ENCODE measurements at regions not wholly inside any gene's neighbourhood (a gene's known extent, or its start where the extent isn't known, plus 50 kb on each side); places are given as distances from the start of the nearest gene placed in this dataset.

- in situ Hi-C loops (cut with HindIII; ENCODE audit: low sequenced_read_pairs) = no loop called here
These were observed 276.5 kb upstream of the CITED2 start for GRCh38 chr6:139650941-139651340.

- in situ Hi-C loops (cut with HindIII; ENCODE audit: low sequenced_read_pairs) = no loop called here
These were observed 275.3 kb upstream of the CITED2 start for GRCh38 chr6:139649732-139650131.

GRCh38 chr6:139649128-139649527 is 274.7 kb upstream of the CITED2 start:
- in situ Hi-C loops (cut with HindIII; ENCODE audit: low sequenced_read_pairs) = no loop called here

DNA sequence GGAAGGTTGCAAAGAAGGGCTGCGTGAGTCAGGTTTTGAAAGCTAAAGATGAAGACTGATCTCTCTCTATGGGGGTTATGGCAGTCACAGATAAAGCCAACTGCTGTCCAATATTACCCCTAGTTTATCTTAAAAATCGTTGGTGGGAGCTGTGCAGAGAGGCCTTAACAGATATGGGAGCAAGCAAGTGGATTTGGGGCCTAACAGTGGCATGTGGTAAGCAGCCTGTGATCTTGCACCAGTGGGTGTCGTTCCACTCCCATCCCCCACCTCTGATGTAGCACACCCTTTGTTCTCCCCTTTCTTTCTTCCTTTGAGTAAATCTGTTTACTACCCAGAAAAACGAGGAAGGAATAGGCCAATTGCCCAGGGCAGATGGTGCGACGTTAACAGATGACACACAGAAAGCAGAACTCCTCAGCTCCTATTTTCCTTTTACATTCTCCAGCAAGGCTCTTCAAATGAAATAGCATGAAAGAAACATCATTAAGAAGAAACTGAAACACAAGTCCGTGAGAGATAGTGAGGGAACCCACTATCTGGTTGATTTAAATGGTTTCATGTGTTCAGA is 274.1 kb upstream of the CITED2 start:
- in situ Hi-C loops (cut with HindIII; ENCODE audit: low sequenced_read_pairs) = no loop called here

GRCh38 chr6:139647841-139648240 is 273.4 kb upstream of the CITED2 start:
- in situ Hi-C loops (cut with HindIII; ENCODE audit: low sequenced_read_pairs) = no loop called here

DNA sequence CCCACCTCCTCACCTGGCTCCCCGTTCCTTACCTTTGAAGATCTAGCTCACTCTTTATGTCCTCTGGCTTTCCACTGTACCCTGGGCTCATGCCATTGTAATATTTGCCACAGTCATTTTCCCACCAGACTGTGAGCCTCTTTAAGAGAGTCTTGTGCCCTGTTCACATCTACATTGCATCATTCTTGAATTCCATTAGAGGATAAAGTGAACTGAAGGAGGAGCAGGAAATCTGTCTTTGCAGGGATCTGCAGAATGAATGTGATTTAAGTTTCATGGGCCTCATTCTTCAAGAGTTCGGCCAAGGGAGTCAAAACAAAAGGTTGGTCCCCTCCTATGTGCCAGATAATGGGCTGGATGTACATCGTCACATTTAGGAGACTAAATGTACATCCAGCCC is 272.6 kb upstream of the CITED2 start:
- in situ Hi-C loops (cut with HindIII; ENCODE audit: low sequenced_read_pairs) = no loop called here

GRCh38 chr6:139644821-139645220 is 270.4 kb upstream of the CITED2 start:
- in situ Hi-C loops (cut with HindIII; ENCODE audit: low sequenced_read_pairs) = no loop called here

- in situ Hi-C loops (cut with HindIII; ENCODE audit: low sequenced_read_pairs) = no loop called here
These were observed 269.5 kb upstream of the CITED2 start for GRCh38 chr6:139643986-139644385.

DNA sequence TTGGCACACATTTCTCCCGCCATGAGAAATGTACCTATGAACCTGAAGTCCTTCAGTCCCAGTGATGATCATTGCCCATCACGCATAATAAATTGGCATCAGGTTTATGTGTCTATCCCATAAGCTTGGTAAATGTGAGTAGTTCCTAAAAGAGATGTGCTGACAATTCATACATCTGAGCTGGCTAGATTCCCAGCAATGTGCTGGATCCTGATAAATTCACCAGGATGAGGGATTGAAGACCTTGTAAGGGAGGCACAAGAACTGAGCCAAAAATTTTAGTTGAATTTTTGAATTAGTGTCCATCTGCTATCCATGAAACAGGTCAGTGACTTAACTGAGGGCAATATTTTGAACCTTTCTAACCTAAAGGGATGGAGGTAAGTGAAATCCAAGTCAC is 267.9 kb upstream of the CITED2 start:
- in situ Hi-C loops (cut with HindIII; ENCODE audit: low sequenced_read_pairs) = no loop called here

GRCh38 chr6:139641376-139641775 is 266.9 kb upstream of the CITED2 start:
- in situ Hi-C loops (cut with HindIII; ENCODE audit: low sequenced_read_pairs) = no loop called here

GRCh38 chr6:139640921-139641320 is 266.5 kb upstream of the CITED2 start:
- in situ Hi-C loops (cut with HindIII; ENCODE audit: low sequenced_read_pairs) = no loop called here

GRCh38 chr6:139640448-139640847 is 266.0 kb upstream of the CITED2 start:
- in situ Hi-C loops (cut with HindIII; ENCODE audit: low sequenced_read_pairs) = no loop called here

- in situ Hi-C loops (cut with HindIII; ENCODE audit: low sequenced_read_pairs) = no loop called here
These were observed 265.1 kb upstream of the CITED2 start for GRCh38 chr6:139639507-139639906.

DNA sequence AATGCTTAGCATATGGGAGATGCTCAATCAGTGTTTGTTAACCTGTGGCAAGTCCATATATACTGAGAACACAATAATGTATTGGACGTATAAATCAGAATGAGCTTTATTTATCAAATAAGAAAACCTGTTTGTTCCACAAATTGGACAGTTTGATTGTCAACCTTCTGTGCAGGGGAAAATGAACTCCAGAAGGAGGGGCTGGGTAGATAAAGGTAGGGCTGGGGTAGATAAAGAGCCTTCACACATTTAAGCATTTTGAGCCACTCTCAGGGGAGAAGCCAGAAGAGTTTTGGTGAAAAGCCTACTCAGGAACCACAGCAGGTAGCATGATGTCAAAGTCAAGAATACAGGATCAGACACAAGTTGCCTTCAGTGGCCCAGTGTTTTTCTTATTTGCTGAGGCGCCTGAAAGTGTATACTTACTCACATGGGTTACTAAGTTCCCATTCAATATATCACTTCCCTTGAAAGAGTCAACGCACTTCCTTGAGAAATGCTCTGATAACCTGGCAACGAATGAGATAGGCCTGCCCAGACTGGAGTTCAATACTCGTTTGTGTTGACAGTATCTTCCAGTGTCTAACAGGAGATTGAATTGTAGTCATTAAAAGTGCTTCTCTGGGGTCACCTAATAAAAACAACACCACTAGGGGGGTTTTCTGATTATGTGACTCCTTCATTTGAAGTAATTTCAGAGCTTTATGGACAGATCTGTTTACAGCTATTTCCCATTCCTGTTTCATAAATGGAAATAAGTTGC is 263.9 kb upstream of the CITED2 start:
- in situ Hi-C loops (cut with HindIII; ENCODE audit: low sequenced_read_pairs) = no loop called here

- in situ Hi-C loops (cut with HindIII; ENCODE audit: low sequenced_read_pairs) = no loop called here
These were observed 263.3 kb upstream of the CITED2 start for GRCh38 chr6:139637766-139638165.

DNA sequence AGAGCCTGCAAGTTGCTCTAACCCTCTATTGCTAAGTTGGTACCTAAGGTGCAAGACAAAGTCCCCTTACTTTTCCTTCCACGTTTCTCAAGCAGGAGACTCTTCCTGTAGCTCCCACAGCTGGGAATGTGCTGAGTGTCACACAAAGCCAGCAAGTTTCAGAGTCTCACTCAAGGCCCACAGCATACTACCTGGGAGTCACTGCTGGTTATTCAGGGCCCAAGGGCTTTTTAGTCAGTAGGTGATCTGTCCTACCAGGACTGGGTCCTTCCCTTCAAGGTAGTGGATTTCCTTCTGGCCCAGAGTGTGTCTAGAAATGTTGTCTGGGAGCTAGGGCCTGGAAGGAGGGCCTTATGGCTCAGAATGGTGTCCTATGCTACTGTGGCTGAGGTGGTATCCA is 261.9 kb upstream of the CITED2 start:
- in situ Hi-C loops (cut with HindIII; ENCODE audit: low sequenced_read_pairs) = no loop called here

DNA sequence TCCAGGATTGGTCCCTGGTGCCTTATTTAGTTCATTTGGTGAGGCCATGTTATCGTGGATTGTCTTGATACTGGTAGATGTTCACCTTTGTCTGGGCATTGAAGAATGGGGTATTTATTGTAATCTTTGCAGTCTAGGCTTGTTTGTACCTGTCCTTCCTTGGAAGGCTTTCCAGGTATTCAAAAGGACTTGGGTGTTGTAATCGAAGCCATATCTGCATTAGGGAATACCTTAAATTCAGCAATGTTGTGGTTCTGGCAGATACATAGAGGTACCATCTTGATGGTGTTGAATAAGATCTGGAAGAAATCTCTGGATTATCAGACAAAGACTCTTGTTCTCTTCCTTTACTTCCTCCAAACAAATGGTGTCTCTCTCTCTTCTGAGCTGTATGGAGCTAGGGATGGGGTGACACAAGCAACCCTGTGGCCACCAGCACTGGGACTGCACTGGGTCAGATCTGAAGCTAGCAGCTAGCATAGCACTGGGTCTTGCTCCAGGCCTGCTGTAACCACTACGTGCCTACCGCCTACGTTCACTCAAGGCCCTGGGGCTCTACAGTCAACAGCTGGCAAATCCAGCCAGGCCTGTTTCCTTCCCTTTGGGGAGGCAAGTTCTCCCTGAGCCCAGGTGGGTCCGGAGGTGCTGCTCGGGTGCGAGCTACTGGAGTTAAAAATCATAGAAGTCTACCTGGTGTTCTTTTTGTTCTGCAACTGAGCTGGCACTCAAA is 261.1 kb upstream of the CITED2 start:
- in situ Hi-C loops (cut with HindIII; ENCODE audit: low sequenced_read_pairs) = no loop called here

DNA sequence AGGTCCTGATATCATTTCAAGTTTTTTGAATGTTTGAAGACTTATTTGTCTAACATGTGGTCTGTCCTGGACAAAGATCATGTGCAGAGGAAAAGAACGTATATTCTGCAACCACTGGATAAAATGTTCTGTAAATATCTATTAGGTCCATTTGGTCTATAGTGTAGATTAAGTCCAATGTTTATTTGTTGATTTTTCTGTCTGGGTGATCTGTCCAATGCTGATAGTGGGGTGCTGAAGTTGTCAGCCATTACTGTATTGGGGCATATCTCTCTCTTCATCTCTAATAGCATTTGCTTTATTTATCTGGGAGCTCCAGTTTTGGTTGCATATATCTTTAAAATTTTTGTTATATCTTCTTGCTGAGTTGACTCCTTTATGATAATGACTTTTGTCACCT is 258.4 kb upstream of the CITED2 start:
- in situ Hi-C loops (cut with HindIII; ENCODE audit: low sequenced_read_pairs) = no loop called here

GRCh38 chr6:139628270-139628669 is 253.8 kb upstream of the CITED2 start:
- in situ Hi-C loops (cut with HindIII; ENCODE audit: low sequenced_read_pairs) = no loop called here

GRCh38 chr6:139627091-139627490 is 252.6 kb upstream of the CITED2 start:
- in situ Hi-C loops (cut with HindIII; ENCODE audit: low sequenced_read_pairs) = no loop called here

DNA sequence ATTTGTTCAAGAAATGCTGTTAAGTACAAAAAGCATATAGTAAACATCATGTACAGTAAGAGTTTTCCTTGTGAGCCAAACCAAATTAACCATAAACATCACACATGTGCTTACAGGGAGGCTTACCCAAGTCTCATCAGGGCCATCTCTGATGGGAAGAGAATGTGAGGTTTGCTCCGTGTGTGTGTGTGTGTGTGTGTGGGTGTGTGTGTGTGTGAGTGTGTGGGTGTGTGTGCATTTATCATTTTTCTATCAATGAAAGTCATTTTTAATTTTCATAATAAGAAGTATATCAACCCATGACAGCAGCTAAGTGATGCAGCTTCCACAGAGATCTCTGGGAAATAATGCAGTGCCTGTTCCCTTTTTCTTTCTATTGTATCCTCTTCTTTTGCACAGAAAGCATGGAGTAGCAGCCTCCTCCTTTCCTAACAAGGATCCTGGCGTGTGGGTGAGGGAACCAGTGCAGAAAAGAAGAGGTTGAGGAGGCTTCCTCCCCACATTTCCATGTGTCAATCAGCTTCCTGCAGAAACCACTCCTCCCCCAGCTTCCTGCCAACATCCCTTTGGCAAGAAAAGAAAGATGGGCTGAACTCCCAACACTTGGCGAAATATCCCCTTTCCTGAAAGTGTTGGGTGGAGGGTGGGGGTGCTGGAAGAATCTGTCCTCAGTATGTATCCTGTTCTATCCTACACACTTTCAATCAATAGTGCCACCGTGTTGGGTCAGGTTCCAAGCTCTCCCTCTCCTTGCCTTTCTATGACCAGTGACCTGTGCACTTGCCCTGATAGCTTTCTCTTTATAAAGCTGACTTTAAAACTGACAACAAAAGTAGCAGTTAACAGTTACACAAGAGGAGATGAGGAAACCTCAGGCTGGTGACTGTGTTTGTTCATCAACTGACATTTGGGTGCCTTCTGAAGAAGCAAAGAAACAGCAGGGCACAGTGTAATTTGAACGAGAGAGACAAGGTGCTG is 251.8 kb upstream of the CITED2 start:
- in situ Hi-C loops (cut with HindIII; ENCODE audit: low sequenced_read_pairs) = no loop called here
